ENCODE measurements at regions not wholly inside any gene's neighbourhood (a gene's known extent, or its start where the extent isn't known, plus 50 kb on each side); places are given as distances from the start of the nearest gene placed in this dataset.

DNA sequence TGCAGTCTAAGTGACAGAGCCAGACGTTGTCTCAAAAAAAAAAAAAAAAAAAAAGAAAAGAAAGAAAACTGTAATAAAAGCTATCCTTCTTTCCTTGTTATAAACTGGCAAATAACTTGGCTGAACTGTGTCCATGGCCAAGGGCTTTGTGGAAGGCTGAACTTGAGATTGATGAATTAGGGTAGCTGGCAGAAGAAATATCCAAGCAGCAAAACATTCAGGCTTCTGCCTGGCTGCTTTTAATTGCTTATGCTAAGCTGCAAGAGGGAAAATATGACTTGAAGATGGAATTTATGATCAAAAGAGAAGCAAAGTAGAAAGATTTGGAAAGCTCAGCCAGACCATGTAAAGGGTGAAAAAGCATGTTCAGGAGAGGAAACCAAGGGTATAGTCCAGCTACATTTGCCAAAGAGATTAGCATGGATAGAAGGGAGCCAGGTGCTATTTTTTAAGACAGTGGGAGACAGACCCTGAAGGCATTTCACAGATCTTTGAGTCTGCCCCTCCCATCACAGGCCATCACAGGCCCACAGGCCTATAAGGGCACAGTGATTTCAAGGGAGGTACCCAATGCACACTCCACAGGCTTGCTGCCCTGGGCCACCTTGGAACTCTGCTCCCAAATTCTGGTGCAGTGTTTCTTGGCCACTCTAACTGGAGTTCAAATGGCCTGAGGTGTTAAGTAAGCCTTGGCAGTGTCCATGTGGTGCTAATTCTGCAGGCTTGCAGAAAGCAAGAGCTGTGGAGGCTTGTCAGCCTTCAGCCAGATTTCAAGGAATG, 226.0 kb downstream of the AEBP2 start:
- Histone ChIP-seq H3K36me3 (no peaks in the 10 kb centered on the region), H3K4me3 (no peak overlapping the region), H3K4me1 (peaks cover 0 to 30% (median 13%) of the 10 kb centered on the region in 3 donors), H3K27me3 (no peaks in the 10 kb centered on the region), H3K9me3 (no peaks in the 10 kb centered on the region), H3K27ac (peak overlapping the region in 2 of 4 donors; percentile 18)
- DNase-seq, result no peak
- intact Hi-C loops (cut with DNase I), result no loop called here
- TF ChIP-seq, protein P1, sequence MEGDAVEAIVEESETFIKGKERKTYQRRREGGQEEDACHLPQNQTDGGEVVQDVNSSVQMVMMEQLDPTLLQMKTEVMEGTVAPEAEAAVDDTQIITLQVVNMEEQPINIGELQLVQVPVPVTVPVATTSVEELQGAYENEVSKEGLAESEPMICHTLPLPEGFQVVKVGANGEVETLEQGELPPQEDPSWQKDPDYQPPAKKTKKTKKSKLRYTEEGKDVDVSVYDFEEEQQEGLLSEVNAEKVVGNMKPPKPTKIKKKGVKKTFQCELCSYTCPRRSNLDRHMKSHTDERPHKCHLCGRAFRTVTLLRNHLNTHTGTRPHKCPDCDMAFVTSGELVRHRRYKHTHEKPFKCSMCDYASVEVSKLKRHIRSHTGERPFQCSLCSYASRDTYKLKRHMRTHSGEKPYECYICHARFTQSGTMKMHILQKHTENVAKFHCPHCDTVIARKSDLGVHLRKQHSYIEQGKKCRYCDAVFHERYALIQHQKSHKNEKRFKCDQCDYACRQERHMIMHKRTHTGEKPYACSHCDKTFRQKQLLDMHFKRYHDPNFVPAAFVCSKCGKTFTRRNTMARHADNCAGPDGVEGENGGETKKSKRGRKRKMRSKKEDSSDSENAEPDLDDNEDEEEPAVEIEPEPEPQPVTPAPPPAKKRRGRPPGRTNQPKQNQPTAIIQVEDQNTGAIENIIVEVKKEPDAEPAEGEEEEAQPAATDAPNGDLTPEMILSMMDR (IDR thresholded peaks at IDR 0.05), result no peak
- no peak for TF ChIP-seq POLR2A (IDR thresholded peaks at IDR 0.05)
- 22 to 33% methylated on average over 1 of the region's 1 CpG for WGBS, 2 donors

DNA sequence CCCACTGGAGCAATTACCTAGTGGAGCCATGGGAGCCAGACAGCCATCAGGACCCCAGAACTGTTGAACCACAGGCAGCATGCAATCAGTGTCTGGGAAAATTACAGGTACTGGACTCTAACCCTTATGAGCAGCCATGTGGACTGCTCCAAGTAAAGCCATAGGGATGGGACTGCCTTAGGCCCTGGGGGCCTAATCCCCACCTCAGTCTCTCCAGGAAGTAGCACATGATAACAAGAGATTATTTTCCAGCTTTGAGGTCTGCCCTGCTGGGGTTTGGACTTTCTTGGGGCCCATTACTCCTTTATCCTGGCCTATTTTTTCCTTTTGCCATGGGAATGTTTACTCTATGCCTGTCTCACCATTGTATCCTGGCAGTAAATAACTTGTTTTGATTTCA, 226.8 kb downstream of the AEBP2 start:
- no peak for TF ChIP-seq POLR2A (IDR thresholded peaks at IDR 0.05)
- TF ChIP-seq, protein P1 (IDR thresholded peaks at IDR 0.05), result no peak
- Histone ChIP-seq H3K9me3 (no peaks in the 10 kb centered on the region), H3K27me3 (no peaks in the 10 kb centered on the region), H3K27ac (peak overlapping the region in 3 of 4 donors; percentile 8 to 18 (median 18)), H3K4me3 (no peak overlapping the region), H3K4me1 (peaks cover 0 to 31% (median 13%) of the 10 kb centered on the region in 3 donors), H3K36me3 (no peaks in the 10 kb centered on the region)
- DNase-seq, result no peak
- intact Hi-C loops (cut with DNase I), result no loop called here

DNA sequence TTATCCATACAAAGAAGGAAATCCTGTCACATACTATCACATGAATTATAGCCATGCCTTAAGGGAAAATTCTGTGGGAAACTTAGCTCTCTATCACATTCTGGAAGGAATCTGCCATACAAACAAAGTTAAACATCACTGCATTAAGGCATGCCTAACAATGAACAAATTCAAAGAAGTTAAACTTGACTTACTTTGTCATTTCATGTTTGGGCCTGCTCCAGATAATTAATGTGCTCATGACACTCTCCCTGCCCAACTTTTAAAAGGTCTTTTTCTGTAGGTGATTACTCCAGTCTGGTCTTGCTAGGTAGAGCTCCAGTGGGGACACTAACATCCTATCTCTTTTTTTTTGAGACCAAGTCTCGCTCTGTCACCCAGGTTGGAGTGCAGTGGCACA, 230.5 kb downstream of the AEBP2 start:
- 36 to 58% methylated on average over 1 of the region's 1 CpG for WGBS, 2 donors
- intact Hi-C loops (cut with DNase I), result no loop called here
- Histone ChIP-seq H3K27me3 (no peaks in the 10 kb centered on the region), H3K4me3 (no peak overlapping the region), H3K4me1 (peaks cover 0 to 28% (median 13%) of the 10 kb centered on the region in 3 donors), H3K27ac (no peak overlapping the region), H3K9me3 (no peaks in the 10 kb centered on the region), H3K36me3 (no peaks in the 10 kb centered on the region)
- no peak for DNase-seq
- TF ChIP-seq, protein P1 (IDR thresholded peaks at IDR 0.05), result no peak
- TF ChIP-seq POLR2A (IDR thresholded peaks at IDR 0.05), result no peak

DNA sequence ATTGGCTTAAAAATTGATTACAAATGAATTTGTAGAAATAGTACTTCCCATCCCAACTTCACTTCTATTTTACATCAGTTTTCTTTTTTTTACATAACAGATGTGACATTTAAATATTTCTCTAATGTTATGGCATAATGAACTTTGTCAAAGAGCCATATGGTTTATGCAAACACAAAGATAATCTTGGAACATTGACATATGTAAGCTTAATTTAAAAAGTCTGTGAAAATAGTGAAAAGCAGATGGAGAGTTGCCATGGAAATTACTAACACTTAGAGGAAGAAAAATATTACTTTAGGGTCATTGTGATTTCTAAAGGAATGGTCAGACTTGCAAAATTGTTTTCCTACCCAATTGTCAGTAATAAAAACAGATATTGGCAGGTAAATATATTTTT, 232.4 kb downstream of the AEBP2 start:
- intact Hi-C loops (cut with DNase I), result no loop called here
- Histone ChIP-seq H3K36me3 (no peaks in the 10 kb centered on the region), H3K9me3 (no peaks in the 10 kb centered on the region), H3K27me3 (no peaks in the 10 kb centered on the region), H3K4me3 (no peak overlapping the region), H3K27ac (no peak overlapping the region), H3K4me1 (peaks cover 0 to 11% (median 0%) of the 10 kb centered on the region in 3 donors)
- TF ChIP-seq, protein P1 (IDR thresholded peaks at IDR 0.05), result no peak
- no peak for TF ChIP-seq POLR2A (IDR thresholded peaks at IDR 0.05)
- DNase-seq, result no peak

DNA sequence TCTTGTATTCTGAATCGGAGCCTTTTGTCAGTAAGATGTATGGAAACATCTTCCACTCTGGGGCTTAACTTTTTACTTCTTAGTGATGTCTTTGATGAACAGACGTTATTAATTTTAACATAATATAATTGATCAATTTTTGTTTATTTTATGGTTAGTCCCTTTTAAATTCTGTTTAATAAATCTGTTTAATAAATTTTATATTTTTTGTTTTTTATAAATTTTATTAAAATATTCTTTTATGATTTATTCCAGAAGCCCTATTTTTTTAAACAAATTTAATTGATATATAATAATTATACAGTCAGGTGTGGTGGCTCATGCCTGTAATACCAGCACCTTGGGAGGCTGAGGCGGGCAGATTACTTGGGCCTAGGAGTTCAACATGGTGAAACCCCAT, 235.1 kb downstream of the AEBP2 start:
- WGBS, 2 donors, result 64 to 71% methylated on average over 3 of the region's 3 CpGs
- TF ChIP-seq POLR2A (IDR thresholded peaks at IDR 0.05), result no peak
- DNase-seq, result no peak
- no peak overlapping the region for H3K4me3 ChIP-seq
- H3K27ac ChIP-seq, result no peak overlapping the region
- no peaks in the 10 kb centered on the region for H3K27me3 ChIP-seq
- H3K4me1 ChIP-seq, result peaks cover 0 to 9% (median 0%) of the 10 kb centered on the region in 3 donors
- H3K9me3 ChIP-seq, result peaks cover 0 to 2% (median 0%) of the 10 kb centered on the region in 3 donors
- no peaks in the 10 kb centered on the region for H3K36me3 ChIP-seq
- intact Hi-C loops (cut with DNase I), result no loop called here
